Hepatocyte (in vitro differentiated cells): ENCODE measurements at regions not wholly inside any gene's neighbourhood (a gene's known extent, or its start where the extent isn't known, plus 50 kb on each side); places are given as distances from the start of the nearest gene placed in this dataset.
"Not testable (repeated sequence)": the region's sequence is repeated elsewhere in the genome, so short reads cannot be mapped to it uniquely, and the experiment has no call there.

Experiments
- EZH2 ChIP-seq: fragments of 200-600 bp; sonication (generic); IDR thresholded peaks from 2 replicates; pipeline ENCODE4 v1.6.1; 2016; ENCODE audit warnings: antibody characterized with exemption, mild to moderate bottlenecking, borderline replicate concordance
- TF ChIP-seq, protein P1 (sequence below): fragments of 200-600 bp; sonication (generic); IDR thresholded peaks from 2 replicates; pipeline ENCODE4 v1.5.1; 2016; ENCODE audit warnings: antibody characterized with exemption, mild to moderate bottlenecking; ENCODE audit not compliant: poor library complexity

DNA sequence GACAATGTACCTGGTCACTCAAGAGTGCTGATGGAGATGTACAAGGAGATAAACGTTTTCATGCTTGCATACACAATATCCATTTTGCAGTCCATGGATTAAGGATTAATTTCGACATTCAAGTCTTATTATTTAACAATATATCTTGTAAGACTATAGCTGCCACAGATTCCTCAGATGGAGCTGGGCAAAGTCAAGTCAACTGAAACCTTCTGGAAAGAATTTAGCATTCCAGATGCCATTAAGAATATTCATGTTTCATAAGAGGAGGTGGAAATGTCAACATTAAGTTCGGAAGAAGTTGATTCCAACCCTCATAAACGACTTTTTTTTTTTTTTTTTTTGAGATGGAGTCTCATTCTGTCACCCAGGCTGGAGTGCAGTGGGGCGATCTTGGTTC is 126.0 kb downstream of the SHANK2 start:
- not testable (repeated sequence) for TF ChIP-seq EZH2
- TF ChIP-seq, protein P1, sequence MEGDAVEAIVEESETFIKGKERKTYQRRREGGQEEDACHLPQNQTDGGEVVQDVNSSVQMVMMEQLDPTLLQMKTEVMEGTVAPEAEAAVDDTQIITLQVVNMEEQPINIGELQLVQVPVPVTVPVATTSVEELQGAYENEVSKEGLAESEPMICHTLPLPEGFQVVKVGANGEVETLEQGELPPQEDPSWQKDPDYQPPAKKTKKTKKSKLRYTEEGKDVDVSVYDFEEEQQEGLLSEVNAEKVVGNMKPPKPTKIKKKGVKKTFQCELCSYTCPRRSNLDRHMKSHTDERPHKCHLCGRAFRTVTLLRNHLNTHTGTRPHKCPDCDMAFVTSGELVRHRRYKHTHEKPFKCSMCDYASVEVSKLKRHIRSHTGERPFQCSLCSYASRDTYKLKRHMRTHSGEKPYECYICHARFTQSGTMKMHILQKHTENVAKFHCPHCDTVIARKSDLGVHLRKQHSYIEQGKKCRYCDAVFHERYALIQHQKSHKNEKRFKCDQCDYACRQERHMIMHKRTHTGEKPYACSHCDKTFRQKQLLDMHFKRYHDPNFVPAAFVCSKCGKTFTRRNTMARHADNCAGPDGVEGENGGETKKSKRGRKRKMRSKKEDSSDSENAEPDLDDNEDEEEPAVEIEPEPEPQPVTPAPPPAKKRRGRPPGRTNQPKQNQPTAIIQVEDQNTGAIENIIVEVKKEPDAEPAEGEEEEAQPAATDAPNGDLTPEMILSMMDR = not testable (repeated sequence)
